GM19099 (cell line): ENCODE measurements at regions not wholly inside any gene's neighbourhood (a gene's known extent, or its start where the extent isn't known, plus 50 kb on each side); places are given as distances from the start of the nearest gene placed in this dataset.

ENCODE experiments used
- POLR2A ChIP-seq: IDR thresholded peaks from 3 replicates; pipeline ENCODE4 v1.6.1; 2011; ENCODE audit warnings: low read depth; ENCODE audit not compliant: insufficient read length; ENCODE audit errors: extremely low read depth

- TF ChIP-seq POLR2A: no peak
Measured at GRCh38 chr10:107299606-107300005, 135.1 kb upstream of the SORCS1 start.

GRCh38 chr10:107284187-107284586, 119.7 kb upstream of the SORCS1 start:
- no peak for TF ChIP-seq POLR2A

- TF ChIP-seq POLR2A: no peak
Measured at GRCh38 chr10:107280293-107280692, 115.8 kb upstream of the SORCS1 start.

GRCh38 chr10:107277591-107277990, 113.1 kb upstream of the SORCS1 start:
- no peak for TF ChIP-seq POLR2A

GRCh38 chr10:107275806-107276205, 111.3 kb upstream of the SORCS1 start:
- no peak for TF ChIP-seq POLR2A

GRCh38 chr10:107269626-107270025, 105.1 kb upstream of the SORCS1 start:
- TF ChIP-seq POLR2A: no peak

- TF ChIP-seq POLR2A: no peak
Measured at GRCh38 chr10:107264742-107265141, 100.2 kb upstream of the SORCS1 start.

- TF ChIP-seq POLR2A: no peak
Measured at GRCh38 chr10:107244122-107244521, 79.6 kb upstream of the SORCS1 start.

- TF ChIP-seq POLR2A: no peak
Measured at GRCh38 chr10:107238275-107238674, 73.8 kb upstream of the SORCS1 start.

- TF ChIP-seq POLR2A: no peak
Measured at GRCh38 chr10:107232013-107232412, 67.5 kb upstream of the SORCS1 start.

- no peak for TF ChIP-seq POLR2A
Measured at GRCh38 chr10:107230887-107231286, 66.4 kb upstream of the SORCS1 start.

GRCh38 chr10:107215681-107216080, 51.2 kb upstream of the SORCS1 start:
- no peak for TF ChIP-seq POLR2A
